ENCODE measurements at regions not wholly inside any gene's neighbourhood (a gene's known extent, or its start where the extent isn't known, plus 50 kb on each side); places are given as distances from the start of the nearest gene placed in this dataset.

GRCh38 chr11:116188350-116188749 lies 584.4 kb downstream of the BUD13 start:
- TF ChIP-seq CTCF (IDR thresholded peaks at IDR 0.05; ENCODE audit: unreplicated experiment): no peak
- H3K9me3 Mint-ChIP-seq (ENCODE audit: unreplicated experiment): no peaks in the 10 kb centered on the region
- no peak for DNase-seq (ENCODE audit: low spot score)
- H3K4me1 Mint-ChIP-seq (ENCODE audit: unreplicated experiment): no peaks in the 10 kb centered on the region
- no peak overlapping the region for H3K4me3 Mint-ChIP-seq (ENCODE audit: unreplicated experiment)
- no peak overlapping the region for H3K27ac Mint-ChIP-seq (ENCODE audit: unreplicated experiment)
- H3K27me3 Mint-ChIP-seq (ENCODE audit: unreplicated experiment): peaks cover 4% of the 10 kb centered on the region
- H3K36me3 Mint-ChIP-seq (ENCODE audit: low read depth, unreplicated experiment): no peaks in the 10 kb centered on the region

- no peak for DNase-seq (ENCODE audit: low spot score)
- Mint-ChIP-seq H3K4me3 (ENCODE audit: unreplicated experiment) (no peak overlapping the region), H3K4me1 (ENCODE audit: unreplicated experiment) (peaks cover 4% of the 10 kb centered on the region), H3K27me3 (ENCODE audit: unreplicated experiment) (peaks cover 4% of the 10 kb centered on the region), H3K9me3 (ENCODE audit: unreplicated experiment) (no peaks in the 10 kb centered on the region), H3K27ac (ENCODE audit: unreplicated experiment) (no peak overlapping the region), H3K36me3 (ENCODE audit: low read depth, unreplicated experiment) (no peaks in the 10 kb centered on the region)
- no peak for TF ChIP-seq CTCF (IDR thresholded peaks at IDR 0.05; ENCODE audit: unreplicated experiment)
Observed at GRCh38 chr11:116187026-116187425, 585.8 kb downstream of the BUD13 start.

GRCh38 chr11:116185551-116185950 lies 587.2 kb downstream of the BUD13 start:
- DNase-seq (ENCODE audit: low spot score): no peak
- Mint-ChIP-seq H3K4me1 (ENCODE audit: unreplicated experiment) (peaks cover 9% of the 10 kb centered on the region), H3K27ac (ENCODE audit: unreplicated experiment) (no peak overlapping the region), H3K27me3 (ENCODE audit: unreplicated experiment) (peaks cover 4% of the 10 kb centered on the region), H3K4me3 (ENCODE audit: unreplicated experiment) (no peak overlapping the region), H3K36me3 (ENCODE audit: low read depth, unreplicated experiment) (no peaks in the 10 kb centered on the region), H3K9me3 (ENCODE audit: unreplicated experiment) (no peaks in the 10 kb centered on the region)
- no peak for TF ChIP-seq CTCF (IDR thresholded peaks at IDR 0.05; ENCODE audit: unreplicated experiment)

GRCh38 chr11:116184763-116185162 lies 588.0 kb downstream of the BUD13 start:
- DNase-seq (ENCODE audit: low spot score): no peak
- Mint-ChIP-seq H3K4me3 (ENCODE audit: unreplicated experiment) (no peak overlapping the region), H3K9me3 (ENCODE audit: unreplicated experiment) (no peaks in the 10 kb centered on the region), H3K27ac (ENCODE audit: unreplicated experiment) (no peak overlapping the region), H3K27me3 (ENCODE audit: unreplicated experiment) (peaks cover 4% of the 10 kb centered on the region), H3K36me3 (ENCODE audit: low read depth, unreplicated experiment) (no peaks in the 10 kb centered on the region), H3K4me1 (ENCODE audit: unreplicated experiment) (peaks cover 9% of the 10 kb centered on the region)
- no peak for TF ChIP-seq CTCF (IDR thresholded peaks at IDR 0.05; ENCODE audit: unreplicated experiment)

- no peaks in the 10 kb centered on the region for H3K36me3 Mint-ChIP-seq (ENCODE audit: low read depth, unreplicated experiment)
- no peak for TF ChIP-seq CTCF (IDR thresholded peaks at IDR 0.05; ENCODE audit: unreplicated experiment)
- no peaks in the 10 kb centered on the region for H3K9me3 Mint-ChIP-seq (ENCODE audit: unreplicated experiment)
- H3K4me1 Mint-ChIP-seq (ENCODE audit: unreplicated experiment): peaks cover 9% of the 10 kb centered on the region
- peaks cover 4% of the 10 kb centered on the region for H3K27me3 Mint-ChIP-seq (ENCODE audit: unreplicated experiment)
- H3K4me3 Mint-ChIP-seq (ENCODE audit: unreplicated experiment): no peak overlapping the region
- DNase-seq (ENCODE audit: low spot score): no peak
- H3K27ac Mint-ChIP-seq (ENCODE audit: unreplicated experiment): no peak overlapping the region
Observed at GRCh38 chr11:116182356-116182966, 590.3 kb downstream of the BUD13 start.

Measured in endothelial cell (in vitro differentiated cells).